Posterior vena cava (tissue), 2 donors: ENCODE measurements at regions not wholly inside any gene's neighbourhood (a gene's known extent, or its start where the extent isn't known, plus 50 kb on each side); places are given as distances from the start of the nearest gene placed in this dataset.
"Not testable (repeated sequence)": the region's sequence is repeated elsewhere in the genome, so short reads cannot be mapped to it uniquely, and the experiment has no call there.

Experiments
- DNase-seq: peaks from one replicate; pipeline ENCODE4 v3.0.0-alpha.2; 2020; ENCODE audit warnings: low spot score
- intact Hi-C, 2 donors: fragments of 100-400 bp; cut with DNase I; formaldehyde crosslinking; loops; one replicate each; pipeline versions ENCODE4 v1.14.1 to v1.14.2; 2022 to 2023
- donor health status: DM: yes; HTN: yes; CAD: no.
- donor health status: DM: yes; HTN: yes; CAD: no.

DNA sequence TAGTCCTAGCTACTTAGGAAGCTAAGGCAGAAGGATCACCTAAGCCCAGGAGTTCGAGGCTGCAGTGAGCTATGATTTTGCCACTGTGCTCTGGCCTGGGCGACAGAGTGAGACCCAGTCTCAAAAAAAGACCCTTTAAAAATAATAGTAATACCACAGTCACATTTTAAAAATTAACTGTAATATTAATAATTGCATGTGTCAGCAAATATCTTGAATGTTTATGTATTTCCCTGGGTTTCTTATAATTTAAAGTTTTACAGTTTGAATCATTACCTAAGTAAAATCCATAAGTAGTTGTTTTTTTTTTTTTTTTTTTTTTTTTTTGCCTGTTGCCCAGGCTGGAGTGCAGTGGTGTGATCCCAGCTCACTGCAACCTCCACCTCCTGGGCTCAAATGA, 69.2 kb downstream of the LYZL2 start:
- DNase-seq = no peak
- intact Hi-C loops = no loop called here

DNA sequence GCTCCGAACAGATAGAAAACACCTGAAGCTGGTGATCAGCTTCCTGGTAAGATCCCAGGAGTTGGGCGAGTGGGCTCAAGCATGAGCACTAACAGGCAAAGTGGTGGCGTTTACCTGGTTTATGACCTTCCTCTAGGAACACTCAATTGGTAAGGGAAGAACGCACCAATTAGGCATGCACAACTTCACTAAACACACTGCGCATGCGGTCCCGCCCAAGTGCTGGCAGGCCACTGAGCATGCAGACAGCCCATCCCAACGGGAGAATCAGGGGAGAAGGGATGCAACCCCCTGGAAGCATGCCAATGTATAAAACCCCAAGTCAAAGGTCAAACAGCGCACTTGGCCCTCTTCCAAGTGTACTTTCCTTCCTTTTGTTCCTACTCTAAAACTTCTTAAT, 70.4 kb downstream of the LYZL2 start:
- intact Hi-C loops = no loop called here
- DNase-seq = no peak

- intact Hi-C loops = no loop called here
Measured at GRCh38 chr10:30558411-30558810, 71.1 kb downstream of the LYZL2 start.

GRCh38 chr10:30557884-30558283, 71.7 kb downstream of the LYZL2 start:
- no peak for DNase-seq
- intact Hi-C loops = no loop called here

More at GRCh38 chr10:30558411-30558810, 71.1 kb downstream of the LYZL2 start:
- no peak for DNase-seq

DNA sequence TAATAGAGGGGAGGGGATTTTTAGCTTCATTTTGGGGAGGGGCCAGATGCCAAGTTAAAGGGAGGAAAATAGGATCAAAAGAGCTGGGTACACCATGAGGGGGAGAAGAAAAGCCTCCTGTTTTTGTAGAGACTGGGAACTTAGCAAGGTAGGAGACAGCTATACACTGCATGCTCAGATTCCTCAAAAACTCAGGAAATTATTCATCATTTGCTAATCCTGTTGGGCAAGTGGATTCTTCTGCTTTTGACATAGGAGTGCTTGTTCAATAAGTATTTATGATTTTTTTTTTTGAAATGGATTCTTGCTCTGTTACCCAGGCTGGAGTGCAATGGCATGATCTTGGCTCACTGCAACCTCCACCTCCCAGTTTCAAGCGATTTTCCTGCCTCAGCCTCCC, 73.4 kb downstream of the LYZL2 start:
- no peak for DNase-seq
- intact Hi-C loops = no loop called here

GRCh38 chr10:30555465-30555864, 74.1 kb downstream of the LYZL2 start:
- DNase-seq = no peak

DNA sequence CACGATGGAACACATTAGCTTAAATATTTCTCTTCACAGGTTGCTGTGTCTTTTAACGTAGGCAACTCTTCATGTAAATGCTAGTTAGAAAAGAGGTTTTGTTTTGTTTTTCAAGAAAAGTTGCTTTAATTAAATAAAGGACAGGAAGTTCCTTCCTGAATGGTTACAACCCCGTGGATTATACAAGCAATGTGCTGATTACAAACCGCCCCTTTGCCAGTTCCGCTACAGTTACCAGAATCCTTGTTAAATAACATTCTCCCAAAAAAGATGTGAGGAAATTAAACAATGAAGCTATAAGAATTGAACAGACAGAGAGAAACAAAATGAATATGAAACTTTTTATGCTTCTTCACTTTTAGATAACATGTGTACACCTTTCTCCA, 75.1 kb downstream of the LYZL2 start:
- no peak for DNase-seq
- intact Hi-C loops = no loop called here

More at GRCh38 chr10:30555465-30555864, 74.1 kb downstream of the LYZL2 start:
- intact Hi-C loops = no loop called here

DNA sequence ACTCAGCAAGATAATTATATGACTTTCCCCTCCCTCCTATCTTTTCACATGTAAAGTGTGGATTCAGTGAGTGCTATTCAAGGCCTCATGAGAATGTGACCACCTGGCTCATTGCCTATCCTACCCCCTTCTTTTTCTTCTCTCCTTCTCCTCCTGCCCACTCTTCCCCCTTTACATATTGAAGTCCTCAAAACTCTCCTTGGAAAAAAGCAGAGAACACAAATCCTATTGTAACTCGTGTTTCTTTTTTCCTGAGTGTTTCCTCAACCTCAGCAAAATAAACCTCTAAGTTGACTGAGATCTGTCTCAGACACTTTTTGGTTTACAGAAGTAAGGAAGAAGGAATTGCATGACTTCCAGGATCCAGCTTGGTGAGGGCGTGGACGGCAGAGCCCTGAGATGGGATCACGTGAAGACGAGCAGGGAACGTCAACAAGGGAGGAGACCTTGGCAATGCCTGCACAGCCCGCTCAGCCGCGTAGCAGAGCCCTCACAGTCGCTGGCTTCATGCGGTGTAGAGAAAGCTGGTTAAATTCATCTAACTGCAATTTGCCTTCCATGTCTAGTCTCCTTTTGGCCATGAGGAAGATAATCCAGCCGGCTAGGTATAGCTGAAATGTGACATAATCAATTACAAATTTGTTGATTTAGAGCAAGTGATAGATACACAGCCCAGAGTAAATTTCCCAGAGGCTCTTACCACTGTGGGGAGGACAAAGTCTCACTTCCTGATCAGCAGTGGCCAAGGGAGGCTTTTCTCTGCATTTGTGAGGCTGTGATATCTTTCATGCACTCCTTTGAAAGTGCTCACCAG, 75.7 kb downstream of the LYZL2 start:
- intact Hi-C loops = no loop called here
- peak; percentile 93 for DNase-seq

- DNase-seq = no peak
- intact Hi-C loops = no loop called here
Measured at GRCh38 chr10:30553018-30553625, 76.4 kb downstream of the LYZL2 start.

- intact Hi-C loops = no loop called here
- DNase-seq = no peak
Measured at GRCh38 chr10:30550967-30551815, 78.4 kb downstream of the LYZL2 start.

- DNase-seq, intact Hi-C loops: not testable (repeated sequence)
Measured at GRCh38 chr10:30549134-30549687, 80.3 kb downstream of the LYZL2 start.

DNA sequence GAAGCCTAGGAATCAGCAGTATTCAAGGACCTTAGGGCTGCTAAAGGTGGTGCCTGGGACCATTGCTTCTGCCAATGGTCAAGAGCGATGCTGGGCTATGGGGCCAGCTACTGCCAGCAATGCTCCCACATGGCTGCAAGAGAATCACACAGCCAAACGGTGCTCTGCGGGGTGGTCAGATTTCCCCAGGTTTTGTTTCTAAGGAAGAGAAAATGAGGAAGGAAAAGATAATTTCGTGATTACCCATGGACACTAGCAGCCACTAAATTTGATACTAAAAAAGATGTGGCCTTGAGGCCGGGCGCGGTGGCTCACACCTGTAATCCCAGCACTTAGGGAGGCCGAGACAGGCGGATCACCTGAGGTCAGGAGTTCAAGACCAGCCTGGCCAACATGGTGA, 83.0 kb downstream of the LYZL2 start:
- intact Hi-C loops = no loop called here
- DNase-seq = no peak

DNA sequence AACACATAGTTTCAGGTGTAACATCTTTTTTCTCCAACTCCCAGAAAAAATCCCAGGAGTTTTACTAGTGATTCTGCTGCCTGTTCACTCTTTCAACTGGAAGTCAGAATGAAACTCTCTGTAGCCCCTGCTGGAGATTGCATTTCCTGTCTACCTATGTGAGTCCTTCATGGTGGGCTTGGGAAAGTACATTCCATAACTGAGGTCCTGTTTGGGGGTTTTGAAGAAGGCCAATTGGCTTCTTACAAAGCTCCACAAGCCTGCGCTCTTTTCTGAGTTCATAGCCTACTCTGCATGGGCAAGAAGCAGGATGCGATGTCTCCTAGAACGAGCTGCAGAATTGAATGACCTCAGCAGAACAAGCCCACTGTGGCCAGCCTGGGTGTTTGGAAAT, 86.7 kb downstream of the LYZL2 start:
- intact Hi-C loops = loop anchor here in 1 of 2 donors (2.0 kb wide), 1 partner anchor 40 kb away; no protein-coding TSS in a partner anchor
- no peak for DNase-seq

GRCh38 chr10:30542001-30542894, 87.3 kb downstream of the LYZL2 start:
- DNase-seq = no peak
- intact Hi-C loops = loop anchor here in 1 of 2 donors (2.0 kb wide), 1 partner anchor 41 kb away; no protein-coding TSS in a partner anchor

DNA sequence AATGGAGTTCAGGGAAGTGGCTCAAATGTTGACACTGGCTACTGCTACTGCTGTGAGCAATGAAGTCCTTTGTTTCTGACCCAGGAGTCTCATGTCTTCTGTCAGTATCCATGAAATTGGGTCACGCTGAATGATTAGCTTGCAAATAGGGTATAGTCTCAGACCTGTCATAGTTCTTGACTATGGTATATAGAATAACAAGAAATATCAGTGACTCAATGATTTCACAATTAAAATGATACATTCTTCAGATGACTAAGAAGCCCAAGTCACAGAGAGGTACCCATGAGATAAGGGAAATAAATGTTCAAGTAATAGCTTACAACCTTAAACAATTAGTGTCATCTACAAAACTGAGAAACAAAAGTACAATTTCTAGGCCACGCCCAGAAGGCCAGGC, 89.3 kb downstream of the LYZL2 start:
- no peak for DNase-seq
- intact Hi-C loops = no loop called here

- intact Hi-C loops = loop anchor here (5.0 to 10.0 kb wide), 4 partner anchors 47 to 146 kb away; no protein-coding TSS in a partner anchor
- DNase-seq = no peak
Measured at GRCh38 chr10:30538086-30538485, 91.5 kb downstream of the LYZL2 start.

GRCh38 chr10:30537586-30537985, 92.0 kb downstream of the LYZL2 start:
- intact Hi-C loops = loop anchor here (5.0 to 10.0 kb wide), 4 partner anchors 47 to 145 kb away; no protein-coding TSS in a partner anchor
- no peak for DNase-seq

DNA sequence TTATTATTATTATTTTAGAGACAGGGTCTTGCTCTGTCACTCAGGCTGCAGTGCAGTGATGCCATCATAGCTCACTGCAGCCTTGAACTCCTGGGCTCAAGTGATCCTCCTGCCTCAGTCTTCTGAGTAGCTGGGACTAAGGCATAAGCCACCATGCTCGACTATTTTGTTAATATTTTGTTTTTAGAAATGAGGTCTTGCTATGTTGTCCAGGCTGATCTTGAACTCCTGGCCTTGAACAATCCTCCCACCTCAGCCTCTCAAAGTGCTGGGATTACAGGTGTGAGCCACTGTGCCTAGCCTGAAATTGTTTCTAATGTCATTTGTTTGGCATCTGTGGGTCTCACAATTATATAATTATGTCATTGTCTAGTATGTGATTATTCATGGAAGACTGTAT, 92.4 kb downstream of the LYZL2 start:
- not testable (repeated sequence) for DNase-seq
- intact Hi-C loops = loop anchor here (5.0 to 10.0 kb wide), 4 partner anchors 48 to 145 kb away; no protein-coding TSS in a partner anchor
